Liver (tissue), 8 donors: ENCODE measurements at regions not wholly inside any gene's neighbourhood (a gene's known extent, or its start where the extent isn't known, plus 50 kb on each side); places are given as distances from the start of the nearest gene placed in this dataset.

Source experiments
- DNase-seq: peaks from one replicate; pipeline ENCODE4 v3.0.0-alpha.2; 2017; ENCODE audit warnings: low spot score
- H3K27ac ChIP-seq, 2 donors: one replicate each; pipeline ENCODE4 v1.7.0; 2013; ENCODE audit warnings: inconsistent platforms in 2 of 2, low read length in 2 of 2, control low read depth in 1 of 2, low read depth in 1 of 2, mild to moderate bottlenecking in 1 of 2
- H3K27me3 ChIP-seq, 4 donors: one replicate each; pipeline versions ENCODE4 v1.6.1 to v1.7.0; 2013; ENCODE audit warnings: low read length in 3 of 4, inconsistent platforms in 1 of 4, mild to moderate bottlenecking in 1 of 4, moderate library complexity in 1 of 4; ENCODE audit not compliant: control insufficient read depth in 4 of 4, insufficient read depth in 4 of 4
- H3K36me3 ChIP-seq, 4 donors: one replicate each; pipeline versions ENCODE4 v1.6.1 to v1.7.0; 2013; ENCODE audit warnings: low read length in 3 of 4, mild to moderate bottlenecking in 3 of 4, low read depth in 1 of 4, moderate library complexity in 1 of 4; ENCODE audit not compliant: control insufficient read depth in 4 of 4, insufficient read depth in 3 of 4
- H3K4me1 ChIP-seq, 4 donors: one replicate each; pipeline versions ENCODE4 v1.6.1 to v1.7.0; 2013; ENCODE audit warnings: low read length in 3 of 4, mild to moderate bottlenecking in 3 of 4, moderate library complexity in 1 of 4; ENCODE audit not compliant: control insufficient read depth in 4 of 4, insufficient read depth in 4 of 4
- H3K4me3 ChIP-seq, 3 donors: one replicate each; pipeline versions ENCODE4 v1.6.1 to v1.7.0; 2013; ENCODE audit warnings: low read length in 3 of 3, control low read depth in 1 of 3, low read depth in 1 of 3, mild to moderate bottlenecking in 1 of 3
- H3K9ac ChIP-seq, 2 donors: one replicate each; pipeline ENCODE4 v1.7.0; 2013; ENCODE audit warnings: low read length in 2 of 2, mild to moderate bottlenecking in 2 of 2, moderate library complexity in 2 of 2, control low read depth in 1 of 2, low read depth in 1 of 2
- H3K9me3 ChIP-seq, 4 donors: one replicate each; pipeline versions ENCODE4 v1.6.1 to v1.7.0; 2013; ENCODE audit warnings: low read length in 3 of 4; ENCODE audit not compliant: control insufficient read depth in 4 of 4
- ATF3 ChIP-seq: IDR thresholded peaks from 2 replicates; pipeline ENCODE4 v1.6.1; 2016; ENCODE audit warnings: antibody characterized with exemption
- EGR1 ChIP-seq, 2 donors: IDR thresholded peaks; 2 replicates each; pipeline ENCODE4 v1.6.1; 2016 to 2018; ENCODE audit warnings: antibody characterized with exemption in 2 of 2, low read depth in 2 of 2
- FOXA1 ChIP-seq: IDR thresholded peaks from 2 replicates; pipeline ENCODE4 v1.6.1; 2016; ENCODE audit warnings: antibody characterized with exemption
- FOXA2 ChIP-seq: IDR thresholded peaks from 2 replicates; pipeline ENCODE4 v1.6.1; 2016; ENCODE audit warnings: antibody characterized with exemption
- GABPA ChIP-seq, 2 donors: IDR thresholded peaks in 1 of 2; conservative IDR thresholded peaks in 1 of 2; 2 replicates each; pipeline ENCODE4 v1.6.1; 2016; ENCODE audit warnings: antibody characterized with exemption in 2 of 2, mild to moderate bottlenecking in 1 of 2, moderate library complexity in 1 of 2
- HNF4A ChIP-seq, 2 donors: conservative IDR thresholded peaks; 2 replicates each; pipeline ENCODE4 v1.6.1; 2016; ENCODE audit warnings: antibody characterized with exemption in 2 of 2, mild to moderate bottlenecking in 2 of 2
- HNF4G ChIP-seq: IDR thresholded peaks from 2 replicates; pipeline ENCODE4 v1.6.1; 2016; ENCODE audit warnings: antibody characterized with exemption
- JUND ChIP-seq, 2 donors: IDR thresholded peaks; 2 replicates each; pipeline ENCODE4 v1.6.1; 2016; ENCODE audit warnings: antibody characterized with exemption in 2 of 2
- RAD21 ChIP-seq, 2 donors: IDR thresholded peaks; 2 replicates each; pipeline ENCODE4 v1.6.1; 2016; ENCODE audit warnings: antibody characterized with exemption in 2 of 2, mild to moderate bottlenecking in 2 of 2
- RXRA ChIP-seq, 2 donors: IDR thresholded peaks; 2 replicates each; pipeline ENCODE4 v1.6.1; 2017 to 2018; ENCODE audit warnings: antibody characterized with exemption in 2 of 2, mild to moderate bottlenecking in 1 of 2
- SP1 ChIP-seq: IDR thresholded peaks from 2 replicates; pipeline ENCODE4 v1.6.1; 2018; ENCODE audit warnings: antibody characterized with exemption, mild to moderate bottlenecking
- TAF1 ChIP-seq: conservative IDR thresholded peaks from 2 replicates; pipeline ENCODE4 v1.6.1; 2016; ENCODE audit warnings: antibody characterized with exemption, mild to moderate bottlenecking
- YY1 ChIP-seq: IDR thresholded peaks from 2 replicates; pipeline ENCODE4 v1.6.1; 2016; ENCODE audit warnings: antibody characterized with exemption, mild to moderate bottlenecking
- WGBS: extraction: QIAGEN DNeasy Blood & Tissue Kit; methylation state at CpG from one replicate; pipeline ENCODE4 v1.1.7; 2013; 5-methylcytosine and 5-hydroxymethylcytosine counted together
- TF ChIP-seq, protein P1 (sequence below): IDR thresholded peaks from 2 replicates; pipeline ENCODE4 v1.6.1; 2016; ENCODE audit warnings: antibody characterized with exemption, mild to moderate bottlenecking
- TF ChIP-seq, protein P2 (sequence below): IDR thresholded peaks from 2 replicates; pipeline ENCODE4 v1.6.1; 2016; ENCODE audit warnings: antibody characterized with exemption
- TF ChIP-seq, protein P3 (sequence below): IDR thresholded peaks from 2 replicates; pipeline ENCODE4 v1.6.1; 2016; ENCODE audit warnings: antibody characterized with exemption
- TF ChIP-seq, protein P4 (sequence below): fragments of 150-350 bp; IDR thresholded peaks from 2 replicates; pipeline ENCODE4 v1.5.1; 2017; ENCODE audit warnings: improper control_type of control experiment, low read depth, low read length; ENCODE audit not compliant: missing input control
- donor health status: healthy.
- donor health status: healthy.
- donor health status: healthy.
- donor health status: healthy.
- donor health status: healthy.

DNA sequence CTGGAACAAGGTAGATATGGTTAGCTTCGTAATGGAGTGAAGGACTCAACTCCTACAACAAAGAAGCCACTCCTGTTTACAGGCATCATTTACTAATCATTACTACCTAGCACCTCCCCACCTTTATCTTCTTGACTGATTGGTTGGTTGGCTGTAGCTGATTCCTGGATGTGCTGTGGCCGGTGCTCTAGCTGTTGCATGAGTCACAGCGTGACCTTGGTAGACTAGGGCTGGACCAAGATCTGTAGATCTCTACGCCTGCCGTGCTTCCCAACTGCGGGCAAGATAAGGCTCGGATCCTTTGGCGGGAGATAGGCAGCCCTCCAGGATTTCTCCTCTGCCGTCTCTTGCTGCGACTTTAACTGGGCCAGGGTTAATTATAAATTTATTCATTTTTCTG, 194.3 kb upstream of the SOX11 start:
- H3K36me3 ChIP-seq = no peaks in the 10 kb centered on the region
- H3K27ac ChIP-seq = no peak overlapping the region
- H3K9ac ChIP-seq = no peak overlapping the region
- peaks cover 0 to 5% (median 0%) of the 10 kb centered on the region in 4 donors for H3K27me3 ChIP-seq
- no peak for DNase-seq
- no peak for TF ChIP-seq RXRA (IDR thresholded peaks at IDR 0.05)
- TF ChIP-seq JUND (IDR thresholded peaks at IDR 0.05) = no peak
- TF ChIP-seq TAF1 = no peak
- no peak for TF ChIP-seq FOXA2
- TF ChIP-seq ATF3 = no peak
- no peak for TF ChIP-seq EGR1 (IDR thresholded peaks at IDR 0.05; ENCODE audit: low read depth in 2 of 2)
- TF ChIP-seq GABPA (IDR thresholded peaks at IDR 0.05 in 1 of 2, conservative IDR thresholded peaks at IDR 0.05 in 1 of 2) = no peak
- no peak for TF ChIP-seq SP1
- TF ChIP-seq RAD21 (IDR thresholded peaks at IDR 0.05) = no peak
- TF ChIP-seq, protein P1, sequence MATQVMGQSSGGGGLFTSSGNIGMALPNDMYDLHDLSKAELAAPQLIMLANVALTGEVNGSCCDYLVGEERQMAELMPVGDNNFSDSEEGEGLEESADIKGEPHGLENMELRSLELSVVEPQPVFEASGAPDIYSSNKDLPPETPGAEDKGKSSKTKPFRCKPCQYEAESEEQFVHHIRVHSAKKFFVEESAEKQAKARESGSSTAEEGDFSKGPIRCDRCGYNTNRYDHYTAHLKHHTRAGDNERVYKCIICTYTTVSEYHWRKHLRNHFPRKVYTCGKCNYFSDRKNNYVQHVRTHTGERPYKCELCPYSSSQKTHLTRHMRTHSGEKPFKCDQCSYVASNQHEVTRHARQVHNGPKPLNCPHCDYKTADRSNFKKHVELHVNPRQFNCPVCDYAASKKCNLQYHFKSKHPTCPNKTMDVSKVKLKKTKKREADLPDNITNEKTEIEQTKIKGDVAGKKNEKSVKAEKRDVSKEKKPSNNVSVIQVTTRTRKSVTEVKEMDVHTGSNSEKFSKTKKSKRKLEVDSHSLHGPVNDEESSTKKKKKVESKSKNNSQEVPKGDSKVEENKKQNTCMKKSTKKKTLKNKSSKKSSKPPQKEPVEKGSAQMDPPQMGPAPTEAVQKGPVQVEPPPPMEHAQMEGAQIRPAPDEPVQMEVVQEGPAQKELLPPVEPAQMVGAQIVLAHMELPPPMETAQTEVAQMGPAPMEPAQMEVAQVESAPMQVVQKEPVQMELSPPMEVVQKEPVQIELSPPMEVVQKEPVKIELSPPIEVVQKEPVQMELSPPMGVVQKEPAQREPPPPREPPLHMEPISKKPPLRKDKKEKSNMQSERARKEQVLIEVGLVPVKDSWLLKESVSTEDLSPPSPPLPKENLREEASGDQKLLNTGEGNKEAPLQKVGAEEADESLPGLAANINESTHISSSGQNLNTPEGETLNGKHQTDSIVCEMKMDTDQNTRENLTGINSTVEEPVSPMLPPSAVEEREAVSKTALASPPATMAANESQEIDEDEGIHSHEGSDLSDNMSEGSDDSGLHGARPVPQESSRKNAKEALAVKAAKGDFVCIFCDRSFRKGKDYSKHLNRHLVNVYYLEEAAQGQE = no peak
- TF ChIP-seq YY1 = no peak
- TF ChIP-seq, protein P2, sequence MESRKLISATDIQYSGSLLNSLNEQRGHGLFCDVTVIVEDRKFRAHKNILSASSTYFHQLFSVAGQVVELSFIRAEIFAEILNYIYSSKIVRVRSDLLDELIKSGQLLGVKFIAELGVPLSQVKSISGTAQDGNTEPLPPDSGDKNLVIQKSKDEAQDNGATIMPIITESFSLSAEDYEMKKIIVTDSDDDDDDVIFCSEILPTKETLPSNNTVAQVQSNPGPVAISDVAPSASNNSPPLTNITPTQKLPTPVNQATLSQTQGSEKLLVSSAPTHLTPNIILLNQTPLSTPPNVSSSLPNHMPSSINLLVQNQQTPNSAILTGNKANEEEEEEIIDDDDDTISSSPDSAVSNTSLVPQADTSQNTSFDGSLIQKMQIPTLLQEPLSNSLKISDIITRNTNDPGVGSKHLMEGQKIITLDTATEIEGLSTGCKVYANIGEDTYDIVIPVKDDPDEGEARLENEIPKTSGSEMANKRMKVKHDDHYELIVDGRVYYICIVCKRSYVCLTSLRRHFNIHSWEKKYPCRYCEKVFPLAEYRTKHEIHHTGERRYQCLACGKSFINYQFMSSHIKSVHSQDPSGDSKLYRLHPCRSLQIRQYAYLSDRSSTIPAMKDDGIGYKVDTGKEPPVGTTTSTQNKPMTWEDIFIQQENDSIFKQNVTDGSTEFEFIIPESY = no peak
- no peak for TF ChIP-seq HNF4A (conservative IDR thresholded peaks at IDR 0.05)
- TF ChIP-seq FOXA1 = no peak
- no peak for TF ChIP-seq HNF4G
- TF ChIP-seq, protein P3, sequence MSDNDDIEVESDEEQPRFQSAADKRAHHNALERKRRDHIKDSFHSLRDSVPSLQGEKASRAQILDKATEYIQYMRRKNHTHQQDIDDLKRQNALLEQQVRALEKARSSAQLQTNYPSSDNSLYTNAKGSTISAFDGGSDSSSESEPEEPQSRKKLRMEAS = no peak
- TF ChIP-seq, protein P4, sequence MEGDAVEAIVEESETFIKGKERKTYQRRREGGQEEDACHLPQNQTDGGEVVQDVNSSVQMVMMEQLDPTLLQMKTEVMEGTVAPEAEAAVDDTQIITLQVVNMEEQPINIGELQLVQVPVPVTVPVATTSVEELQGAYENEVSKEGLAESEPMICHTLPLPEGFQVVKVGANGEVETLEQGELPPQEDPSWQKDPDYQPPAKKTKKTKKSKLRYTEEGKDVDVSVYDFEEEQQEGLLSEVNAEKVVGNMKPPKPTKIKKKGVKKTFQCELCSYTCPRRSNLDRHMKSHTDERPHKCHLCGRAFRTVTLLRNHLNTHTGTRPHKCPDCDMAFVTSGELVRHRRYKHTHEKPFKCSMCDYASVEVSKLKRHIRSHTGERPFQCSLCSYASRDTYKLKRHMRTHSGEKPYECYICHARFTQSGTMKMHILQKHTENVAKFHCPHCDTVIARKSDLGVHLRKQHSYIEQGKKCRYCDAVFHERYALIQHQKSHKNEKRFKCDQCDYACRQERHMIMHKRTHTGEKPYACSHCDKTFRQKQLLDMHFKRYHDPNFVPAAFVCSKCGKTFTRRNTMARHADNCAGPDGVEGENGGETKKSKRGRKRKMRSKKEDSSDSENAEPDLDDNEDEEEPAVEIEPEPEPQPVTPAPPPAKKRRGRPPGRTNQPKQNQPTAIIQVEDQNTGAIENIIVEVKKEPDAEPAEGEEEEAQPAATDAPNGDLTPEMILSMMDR = no peak
- H3K4me3 ChIP-seq = no peak overlapping the region
- no peaks in the 10 kb centered on the region for H3K9me3 ChIP-seq
- 71% methylated on average over 10 of the region's 10 CpGs for WGBS
- no peaks in the 10 kb centered on the region for H3K4me1 ChIP-seq

DNA sequence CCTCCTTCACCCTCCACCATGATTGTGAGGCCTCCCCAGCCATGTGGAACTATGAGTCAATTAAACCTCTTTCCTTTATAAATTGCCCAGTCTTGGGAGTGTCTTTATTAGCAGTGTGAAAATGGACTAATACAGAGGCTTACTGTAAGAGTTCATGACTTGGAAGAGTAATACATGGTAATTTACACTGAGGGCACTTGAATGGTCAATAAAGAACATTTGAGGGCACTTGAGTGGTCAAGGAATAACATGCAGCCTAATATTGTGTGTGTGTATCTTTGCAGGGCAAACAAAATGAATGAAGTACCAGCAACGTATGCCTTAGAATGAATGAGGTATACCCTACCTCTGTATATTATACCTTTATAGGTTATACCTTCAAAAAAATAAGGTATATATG, 190.4 kb upstream of the SOX11 start:
- no peak for DNase-seq
- H3K27ac ChIP-seq = no peak overlapping the region
- no peak overlapping the region for H3K9ac ChIP-seq
- WGBS = 66% methylated on average over 1 of the region's 1 CpG
- no peaks in the 10 kb centered on the region for H3K36me3 ChIP-seq
- H3K4me3 ChIP-seq = no peak overlapping the region
- peaks cover 0 to 2% (median 0%) of the 10 kb centered on the region in 4 donors for H3K27me3 ChIP-seq
- no peaks in the 10 kb centered on the region for H3K9me3 ChIP-seq
- H3K4me1 ChIP-seq = no peaks in the 10 kb centered on the region
- TF ChIP-seq, protein P2 = no peak
- TF ChIP-seq, protein P1 = no peak
- TF ChIP-seq, protein P4 = no peak
- no peak for TF ChIP-seq JUND (IDR thresholded peaks at IDR 0.05)
